ENCODE measurements at regions not wholly inside any gene's neighbourhood (a gene's known extent, or its start where the extent isn't known, plus 50 kb on each side); places are given as distances from the start of the nearest gene placed in this dataset.
A peak's percentile ranks its signal among the peaks of the same experiment; 100 is the strongest.

GRCh38 chr6:6704103-6705060, 115.9 kb downstream of the LY86 start:
- Histone ChIP-seq H3K4me3 (no peak overlapping the region), H3K4me1 (peaks cover 13 to 29% (median 18%) of the 10 kb centered on the region in 4 donors), H3K27me3 (no peaks in the 10 kb centered on the region), H3K36me3 (no peaks in the 10 kb centered on the region), H3K27ac (peak overlapping the region; percentile 19 to 66 (median 49)), H3K9me3 (no peaks in the 10 kb centered on the region)
- no peak for TF ChIP-seq POLR2AphosphoS5 (IDR thresholded peaks at IDR 0.05)
- TF ChIP-seq CTCF (IDR thresholded peaks at IDR 0.05), result no peak
- TF ChIP-seq POLR2A (IDR thresholded peaks at IDR 0.05), result no peak
- no peak for TF ChIP-seq EP300 (IDR thresholded peaks at IDR 0.05)
- 68 to 80% (median 75%) methylated on average over 13 of the region's 13 CpGs for WGBS, 5 donors
- intact Hi-C loops (cut with DNase I; ENCODE audit: low total_unique reads), result no loop called here
- DNase-seq, result no peak

- Histone ChIP-seq H3K4me1 (peaks cover 6 to 23% (median 11%) of the 10 kb centered on the region in 4 donors), H3K36me3 (no peaks in the 10 kb centered on the region), H3K27ac (no peak overlapping the region), H3K27me3 (no peaks in the 10 kb centered on the region), H3K9me3 (no peaks in the 10 kb centered on the region), H3K4me3 (no peak overlapping the region)
- no peak for DNase-seq
- intact Hi-C loops (cut with DNase I; ENCODE audit: low total_unique reads), result no loop called here
- 78 to 87% (median 84%) methylated on average over 3 of the region's 3 CpGs for WGBS, 5 donors
- no peak for TF ChIP-seq POLR2A (IDR thresholded peaks at IDR 0.05)
Measured at GRCh38 chr6:6705061-6705425, 116.5 kb downstream of the LY86 start.

GRCh38 chr6:6705915-6706675, 117.6 kb downstream of the LY86 start:
- Histone ChIP-seq H3K27ac (no peak overlapping the region), H3K27me3 (no peaks in the 10 kb centered on the region)
- TF ChIP-seq EP300 (IDR thresholded peaks at IDR 0.05) (no peak), POLR2AphosphoS5 (IDR thresholded peaks at IDR 0.05) (no peak)

GRCh38 chr6:6707143-6707542, 118.6 kb downstream of the LY86 start:
- H3K4me3 ChIP-seq, result no peak overlapping the region
- no peak for DNase-seq
- 82 to 98% (median 92%) methylated on average over 6 of the region's 6 CpGs for WGBS, 5 donors
- H3K27ac ChIP-seq, result peak overlapping the region in 1 of 5 donors; percentile 17
- peaks cover 1 to 19% (median 9%) of the 10 kb centered on the region in 4 donors for H3K4me1 ChIP-seq
- TF ChIP-seq CTCF (IDR thresholded peaks at IDR 0.05) (no peak), EP300 (IDR thresholded peaks at IDR 0.05) (no peak), POLR2AphosphoS5 (IDR thresholded peaks at IDR 0.05) (no peak), POLR2A (IDR thresholded peaks at IDR 0.05) (no peak)
- intact Hi-C loops (cut with DNase I; ENCODE audit: low total_unique reads), result no loop called here
- no peaks in the 10 kb centered on the region for H3K27me3 ChIP-seq
- H3K36me3 ChIP-seq, result no peaks in the 10 kb centered on the region
- H3K9me3 ChIP-seq, result no peaks in the 10 kb centered on the region

More at GRCh38 chr6:6705915-6706675, 117.6 kb downstream of the LY86 start:
- Histone ChIP-seq H3K4me3 (no peak overlapping the region), H3K9me3 (no peaks in the 10 kb centered on the region), H3K36me3 (no peaks in the 10 kb centered on the region), H3K4me1 (peaks cover 0 to 13% (median 4%) of the 10 kb centered on the region in 4 donors)
- 84 to 90% (median 85%) methylated on average over 13 of the region's 13 CpGs for WGBS, 5 donors
- intact Hi-C loops (cut with DNase I; ENCODE audit: low total_unique reads), result no loop called here
- DNase-seq, result peak in 1 of 2 donors; percentile 42

- no peaks in the 10 kb centered on the region for H3K27me3 ChIP-seq
- WGBS, 5 donors, result 83 to 93% (median 88%) methylated on average over 3 of the region's 3 CpGs
- no peak for DNase-seq
- TF ChIP-seq EP300 (IDR thresholded peaks at IDR 0.05) (no peak), POLR2AphosphoS5 (IDR thresholded peaks at IDR 0.05) (no peak), POLR2A (IDR thresholded peaks at IDR 0.05) (no peak), CTCF (IDR thresholded peaks at IDR 0.05) (no peak)
- H3K4me3 ChIP-seq, result no peak overlapping the region
- no peaks in the 10 kb centered on the region for H3K9me3 ChIP-seq
- intact Hi-C loops (cut with DNase I; ENCODE audit: low total_unique reads), result no loop called here
- H3K4me1 ChIP-seq, result peaks cover 20 to 26% (median 25%) of the 10 kb centered on the region in 4 donors
- H3K36me3 ChIP-seq, result no peaks in the 10 kb centered on the region
- no peak overlapping the region for H3K27ac ChIP-seq
Measured at GRCh38 chr6:6709106-6709505, 120.6 kb downstream of the LY86 start.

Data from stomach (tissue), 8 donors.